ENCODE measurements at regions not wholly inside any gene's neighbourhood (a gene's known extent, or its start where the extent isn't known, plus 50 kb on each side); places are given as distances from the start of the nearest gene placed in this dataset.

GRCh38 chr6:134701301-134701700 is 248.6 kb downstream of the ALDH8A1 start:
- TF ChIP-seq, protein P1, sequence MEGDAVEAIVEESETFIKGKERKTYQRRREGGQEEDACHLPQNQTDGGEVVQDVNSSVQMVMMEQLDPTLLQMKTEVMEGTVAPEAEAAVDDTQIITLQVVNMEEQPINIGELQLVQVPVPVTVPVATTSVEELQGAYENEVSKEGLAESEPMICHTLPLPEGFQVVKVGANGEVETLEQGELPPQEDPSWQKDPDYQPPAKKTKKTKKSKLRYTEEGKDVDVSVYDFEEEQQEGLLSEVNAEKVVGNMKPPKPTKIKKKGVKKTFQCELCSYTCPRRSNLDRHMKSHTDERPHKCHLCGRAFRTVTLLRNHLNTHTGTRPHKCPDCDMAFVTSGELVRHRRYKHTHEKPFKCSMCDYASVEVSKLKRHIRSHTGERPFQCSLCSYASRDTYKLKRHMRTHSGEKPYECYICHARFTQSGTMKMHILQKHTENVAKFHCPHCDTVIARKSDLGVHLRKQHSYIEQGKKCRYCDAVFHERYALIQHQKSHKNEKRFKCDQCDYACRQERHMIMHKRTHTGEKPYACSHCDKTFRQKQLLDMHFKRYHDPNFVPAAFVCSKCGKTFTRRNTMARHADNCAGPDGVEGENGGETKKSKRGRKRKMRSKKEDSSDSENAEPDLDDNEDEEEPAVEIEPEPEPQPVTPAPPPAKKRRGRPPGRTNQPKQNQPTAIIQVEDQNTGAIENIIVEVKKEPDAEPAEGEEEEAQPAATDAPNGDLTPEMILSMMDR (conservative IDR thresholded peaks at IDR 0.05; ENCODE audit: control insufficient read depth, insufficient read depth, low read depth, low read length) = no peak
- H3K4me3 ChIP-seq (ENCODE audit: control insufficient read depth, low read depth, low read length) = no peak overlapping the region
- no peak for DNase-seq (ENCODE audit: low read depth)

DNA sequence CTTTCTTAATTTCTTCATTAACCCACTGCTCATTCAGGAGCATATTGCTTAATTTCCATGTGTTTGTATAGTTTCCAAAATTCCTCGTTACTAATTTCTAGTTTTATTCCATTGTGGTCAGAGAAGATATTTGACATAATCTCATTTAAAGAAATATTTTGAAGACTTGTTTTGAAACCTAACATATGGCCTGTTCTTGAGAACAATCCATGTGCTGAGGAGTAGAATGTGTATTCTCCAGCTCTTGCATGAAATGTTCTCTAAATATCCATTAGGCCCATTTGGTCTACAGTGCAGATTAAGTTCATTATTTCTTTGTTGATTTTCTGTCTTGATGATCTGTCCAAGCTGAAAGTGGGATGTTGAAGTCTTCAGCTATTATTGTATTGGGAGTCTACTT is 251.7 kb downstream of the ALDH8A1 start:
- no peak overlapping the region for H3K4me3 ChIP-seq (ENCODE audit: control insufficient read depth, low read depth, low read length)
- peak; percentile 66 for DNase-seq (ENCODE audit: low read depth)
- TF ChIP-seq, protein P1 (conservative IDR thresholded peaks at IDR 0.05; ENCODE audit: control insufficient read depth, insufficient read depth, low read depth, low read length) = no peak

DNA sequence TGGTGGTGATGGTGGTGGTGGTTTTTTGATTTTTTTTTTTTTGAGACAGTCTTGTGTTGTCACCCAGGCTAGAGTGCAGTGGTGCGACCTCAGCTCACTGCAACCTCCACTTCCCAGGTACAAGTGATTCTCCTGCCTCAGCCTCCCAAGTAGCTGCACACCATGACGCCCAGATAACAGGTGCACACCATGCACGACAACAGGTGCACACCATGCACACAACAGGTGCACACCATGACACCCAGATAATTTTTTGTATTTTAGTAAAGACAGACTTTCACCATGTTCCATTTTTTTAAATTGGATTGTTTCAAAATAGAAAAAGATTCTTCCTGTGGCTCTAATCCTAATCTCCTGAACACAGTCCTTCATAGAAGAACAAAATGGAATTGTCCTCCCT is 257.9 kb downstream of the ALDH8A1 start:
- H3K4me3 ChIP-seq (ENCODE audit: control insufficient read depth, low read depth, low read length) = no peak overlapping the region
- TF ChIP-seq, protein P1 (conservative IDR thresholded peaks at IDR 0.05; ENCODE audit: control insufficient read depth, insufficient read depth, low read depth, low read length) = no peak
- DNase-seq (ENCODE audit: low read depth) = no peak

DNA sequence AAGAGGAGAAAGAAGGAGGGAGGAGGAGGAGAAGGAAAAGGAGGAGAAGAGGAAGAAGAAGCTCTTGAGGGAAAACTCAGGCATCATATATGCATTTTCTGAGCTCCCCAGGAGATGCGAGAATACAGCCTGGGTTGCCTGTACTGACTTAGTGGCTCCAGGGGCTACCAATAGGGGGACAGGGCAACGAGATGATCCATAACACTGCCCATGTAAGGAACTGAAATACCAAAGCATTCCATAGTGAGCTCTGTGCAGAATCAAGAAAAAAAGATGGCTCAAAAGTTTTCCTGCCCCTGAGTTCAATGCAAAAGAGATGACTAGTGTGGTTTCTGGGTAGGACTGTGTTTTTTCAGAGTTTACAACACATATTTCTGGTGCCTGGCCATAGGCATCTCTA is 258.7 kb downstream of the ALDH8A1 start:
- no peak for DNase-seq (ENCODE audit: low read depth)
- TF ChIP-seq, protein P1 (conservative IDR thresholded peaks at IDR 0.05; ENCODE audit: control insufficient read depth, insufficient read depth, low read depth, low read length) = no peak
- H3K4me3 ChIP-seq (ENCODE audit: control insufficient read depth, low read depth, low read length) = no peak overlapping the region

DNA sequence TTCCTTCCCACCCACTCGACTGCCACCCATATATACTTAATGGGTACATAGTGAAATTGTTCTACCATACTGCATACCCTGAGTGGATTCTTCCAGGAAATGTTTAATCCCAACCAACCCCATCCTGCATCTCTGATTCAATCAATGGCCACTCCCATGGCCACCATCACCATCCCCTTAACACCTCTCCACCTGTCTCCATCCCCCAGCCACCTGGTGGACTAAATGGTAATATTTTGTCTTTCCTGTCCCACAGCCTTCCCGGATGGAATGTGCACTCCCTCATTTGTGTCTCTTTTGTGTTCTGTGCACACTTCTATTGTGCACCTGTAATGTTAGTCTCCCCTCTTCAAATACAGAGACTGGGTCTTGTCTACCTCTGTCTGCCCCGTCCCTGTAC is 259.9 kb downstream of the ALDH8A1 start:
- no peak overlapping the region for H3K4me3 ChIP-seq (ENCODE audit: control insufficient read depth, low read depth, low read length)
- TF ChIP-seq, protein P1 (conservative IDR thresholded peaks at IDR 0.05; ENCODE audit: control insufficient read depth, insufficient read depth, low read depth, low read length) = no peak
- DNase-seq (ENCODE audit: low read depth) = no peak

- TF ChIP-seq, protein P1 (conservative IDR thresholded peaks at IDR 0.05; ENCODE audit: control insufficient read depth, insufficient read depth, low read depth, low read length) = no peak
- H3K4me3 ChIP-seq (ENCODE audit: control insufficient read depth, low read depth, low read length) = no peak overlapping the region
- no peak for DNase-seq (ENCODE audit: low read depth)
These were observed 260.3 kb downstream of the ALDH8A1 start for GRCh38 chr6:134689641-134690040.

DNA sequence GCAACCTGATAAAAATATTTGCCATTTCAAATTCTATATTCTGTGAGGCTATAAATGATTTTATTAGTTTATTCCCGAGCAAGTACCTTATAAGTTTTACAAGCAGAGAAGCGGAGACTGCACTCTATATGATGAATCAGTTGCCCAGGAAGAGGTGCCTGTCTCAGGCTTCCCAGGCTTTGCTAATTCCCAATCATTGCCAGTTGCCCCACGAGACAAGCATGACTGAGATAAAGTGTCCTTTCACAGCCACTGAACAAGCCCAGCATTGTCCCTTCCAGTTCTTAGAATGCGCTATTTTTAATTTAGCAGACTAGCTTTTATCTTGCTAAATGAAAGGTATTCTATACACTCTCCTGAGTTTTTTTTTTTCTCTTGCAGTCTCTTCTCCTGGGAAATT is 260.7 kb downstream of the ALDH8A1 start:
- H3K4me3 ChIP-seq (ENCODE audit: control insufficient read depth, low read depth, low read length) = no peak overlapping the region
- no peak for DNase-seq (ENCODE audit: low read depth)
- TF ChIP-seq, protein P1 (conservative IDR thresholded peaks at IDR 0.05; ENCODE audit: control insufficient read depth, insufficient read depth, low read depth, low read length) = no peak

All from fibroblast of mammary gland (primary cell).